Esophagus muscularis mucosa (tissue), 4 donors: ENCODE measurements at regions not wholly inside any gene's neighbourhood (a gene's known extent, or its start where the extent isn't known, plus 50 kb on each side); places are given as distances from the start of the nearest gene placed in this dataset.

ENCODE experiments used
- CTCF ChIP-seq, 3 experiments: fragments of 200-600 bp in 2 of 3; fragments of 450-650 bp in 1 of 3; sonication (generic) in 2 of 3; IDR thresholded peaks; one replicate each; pipeline ENCODE4 v1.5.1; 2017 to 2019; ENCODE audit warnings: antibody characterized with exemption in 3 of 3, mild to moderate bottlenecking in 2 of 3, moderate library complexity in 1 of 3
- EP300 ChIP-seq: sonication (generic); formaldehyde crosslinking; IDR thresholded peaks from one replicate; pipeline ENCODE4 v1.6.1; 2017; ENCODE audit warnings: antibody characterized with exemption
- POLR2A ChIP-seq: fragments of 450-650 bp; IDR thresholded peaks from one replicate; pipeline ENCODE4 v1.6.1; 2017; ENCODE audit warnings: antibody characterized with exemption, moderate library complexity, mild to moderate bottlenecking, low read depth
- POLR2AphosphoS5 ChIP-seq, 2 donors: sonication (generic); formaldehyde crosslinking; IDR thresholded peaks; one replicate each; pipeline ENCODE4 v1.6.1; 2017; ENCODE audit warnings: antibody characterized with exemption in 2 of 2

- no peak for TF ChIP-seq POLR2AphosphoS5 (IDR thresholded peaks at IDR 0.05)
- TF ChIP-seq CTCF (IDR thresholded peaks at IDR 0.05) = no peak
- no peak for TF ChIP-seq POLR2A
- no peak for TF ChIP-seq EP300
Observed at GRCh38 chrX:45381841-45382240, 181.2 kb upstream of the DIPK2B start.
